Right kidney (tissue), 1 donor: ENCODE measurements at regions not wholly inside any gene's neighbourhood (a gene's known extent, or its start where the extent isn't known, plus 50 kb on each side); places are given as distances from the start of the nearest gene placed in this dataset.
A peak's percentile ranks its signal among the peaks of the same experiment; 100 is the strongest.

Experiments used
- DNase-seq: peaks from one replicate; pipeline ENCODE4 v3.0.0-alpha.2; 2016

DNA sequence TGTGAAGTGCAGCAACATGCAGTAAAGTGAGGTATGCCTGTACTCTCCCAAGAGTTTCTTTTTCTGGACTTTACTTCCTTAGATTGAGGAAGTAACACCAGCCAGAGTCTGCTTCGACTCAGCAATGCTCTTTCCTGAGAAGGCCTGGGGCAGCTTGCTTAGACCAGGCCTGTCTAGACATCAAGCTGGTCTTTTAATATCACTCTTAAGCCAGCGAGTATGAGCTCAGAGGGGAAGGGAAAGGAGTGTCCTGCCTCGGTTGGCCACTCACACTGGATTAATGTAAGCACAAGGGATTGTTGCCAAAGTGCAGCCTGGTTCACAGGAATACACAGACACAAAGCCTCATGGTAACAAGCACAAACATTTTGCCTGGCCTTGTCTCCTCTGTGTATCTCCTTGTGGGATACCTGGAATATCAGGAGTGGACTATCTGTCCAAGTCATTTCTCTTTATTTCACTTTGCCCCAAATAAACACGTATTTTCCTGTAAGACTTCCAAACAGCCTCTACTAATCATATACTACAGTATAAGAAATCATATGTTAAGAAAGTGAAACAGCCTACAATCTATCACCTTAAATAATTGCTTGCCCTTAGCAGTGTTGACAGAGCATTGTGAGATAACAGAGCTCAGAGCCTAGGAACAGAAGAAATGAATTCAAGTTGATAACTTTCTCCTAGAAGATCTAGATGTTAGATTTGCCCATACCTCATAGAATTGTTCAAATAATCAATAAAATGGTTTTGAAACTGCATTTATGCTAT lies 121.2 kb upstream of the DAAM1 start:
- no peak for DNase-seq

- DNase-seq, result peak; percentile 33
Measured at GRCh38 chr14:59069163-59069854, 119.2 kb upstream of the DAAM1 start.

GRCh38 chr14:59075506-59075905 lies 113.0 kb upstream of the DAAM1 start:
- DNase-seq, result no peak

DNA sequence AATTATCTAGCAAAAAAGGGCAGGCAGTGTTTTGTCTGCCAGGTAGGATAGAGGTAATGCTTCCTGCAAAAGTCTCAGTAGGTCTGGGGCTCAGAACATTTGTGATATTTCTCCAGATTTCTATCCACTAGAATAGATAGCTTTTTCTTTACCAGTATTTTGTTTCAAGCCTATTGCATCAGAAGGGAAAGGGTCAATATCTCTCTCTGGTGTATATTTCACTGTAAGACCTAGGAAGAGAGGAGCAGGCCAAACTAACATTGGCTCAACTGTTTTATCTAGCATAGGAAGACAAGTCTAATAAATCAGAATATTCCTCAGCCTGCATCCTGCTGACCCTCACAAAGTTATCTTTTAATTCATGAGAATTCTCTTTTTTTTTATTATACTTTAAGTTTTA lies 106.7 kb upstream of the DAAM1 start:
- no peak for DNase-seq

GRCh38 chr14:59085207-59085739 lies 103.2 kb upstream of the DAAM1 start:
- no peak for DNase-seq

DNA sequence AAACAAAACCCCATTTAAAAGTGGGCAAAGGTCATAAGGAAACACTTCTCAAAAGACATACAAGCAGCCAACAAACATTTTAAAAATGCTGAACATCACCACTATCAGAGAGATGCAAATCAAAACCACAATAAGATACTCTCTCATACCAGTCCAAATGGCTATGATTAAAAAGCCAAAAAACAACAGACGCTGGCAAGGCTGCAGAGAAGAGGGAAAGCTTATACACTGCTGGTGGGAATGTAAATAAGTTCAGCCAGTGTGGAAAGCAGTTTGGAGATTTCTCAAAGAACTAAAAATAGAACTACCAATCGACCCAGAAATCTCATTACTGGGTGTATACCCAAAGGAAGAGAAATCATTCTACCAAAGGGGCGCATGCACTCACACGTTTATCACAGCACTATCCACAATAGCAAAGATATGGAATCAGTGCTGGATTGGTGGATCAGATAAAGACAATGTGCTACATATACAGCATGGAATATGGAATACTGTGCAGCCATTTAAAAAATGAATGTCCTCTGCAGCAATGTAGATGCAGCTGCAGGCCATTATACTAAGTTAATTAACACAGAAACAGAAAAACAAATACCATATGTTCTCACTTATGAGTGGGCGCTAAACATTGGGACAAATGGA lies 102.1 kb upstream of the DAAM1 start:
- no peak for DNase-seq

DNA sequence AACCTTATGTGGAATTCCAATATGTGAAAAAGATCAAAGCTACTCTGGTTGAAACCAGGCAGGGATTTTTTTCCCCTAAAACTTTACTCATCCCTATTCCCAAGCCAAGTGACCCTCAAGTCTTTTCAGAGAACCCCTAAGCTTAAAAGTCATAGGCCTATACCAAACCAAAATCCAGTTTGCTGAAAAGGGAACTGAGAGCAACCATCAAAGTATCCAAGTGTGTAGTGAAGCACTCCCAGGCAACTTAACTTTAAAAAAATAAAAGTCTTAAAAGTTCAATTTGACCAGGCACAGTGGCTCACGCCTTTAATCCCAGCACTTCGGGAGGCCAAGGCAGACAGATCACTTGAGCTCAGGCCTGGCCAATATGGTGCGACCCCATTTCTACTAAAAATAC lies 101.2 kb upstream of the DAAM1 start:
- no peak for DNase-seq

- no peak for DNase-seq
Measured at GRCh38 chr14:59087711-59088110, 100.8 kb upstream of the DAAM1 start.

- DNase-seq, result no peak
Measured at GRCh38 chr14:59090572-59090971, 97.9 kb upstream of the DAAM1 start.

DNA sequence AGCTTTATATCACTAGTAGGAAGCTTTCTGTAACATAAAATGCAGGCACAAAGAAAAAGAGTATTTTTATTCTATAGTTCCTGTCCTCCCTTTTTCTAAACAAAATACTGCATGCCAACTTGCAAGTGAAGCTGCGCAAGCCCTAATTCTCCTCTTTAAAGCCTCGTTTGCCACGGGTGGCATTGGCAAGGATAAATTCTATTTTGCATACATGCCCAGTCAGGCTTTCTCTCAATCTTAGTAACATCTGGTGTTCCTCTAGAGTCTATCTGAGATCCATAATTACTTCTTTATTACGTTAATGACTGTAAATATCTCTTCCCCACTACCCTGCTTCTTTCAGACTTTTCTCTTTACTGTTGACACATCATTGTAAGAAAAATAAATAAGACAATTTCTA lies 97.1 kb upstream of the DAAM1 start:
- DNase-seq, result no peak

DNA sequence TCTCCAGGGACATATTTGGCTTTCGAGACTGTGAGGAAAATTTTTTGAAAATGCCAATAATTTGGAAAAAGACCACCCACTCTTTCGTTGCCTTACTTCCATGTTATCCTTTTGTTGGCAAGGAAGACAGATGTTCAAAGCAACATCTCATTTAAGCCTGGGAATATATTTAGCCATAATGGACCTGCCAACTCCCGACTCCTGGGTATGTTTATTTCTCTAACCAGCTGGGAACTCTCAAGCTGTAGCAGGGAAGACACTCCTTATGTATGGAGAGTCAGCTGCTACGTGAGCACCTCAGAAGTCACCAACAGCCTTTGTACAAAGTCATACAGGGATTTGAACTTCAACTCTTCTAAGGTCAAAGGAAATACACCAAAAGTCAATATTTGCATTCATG lies 96.5 kb upstream of the DAAM1 start:
- no peak for DNase-seq

DNA sequence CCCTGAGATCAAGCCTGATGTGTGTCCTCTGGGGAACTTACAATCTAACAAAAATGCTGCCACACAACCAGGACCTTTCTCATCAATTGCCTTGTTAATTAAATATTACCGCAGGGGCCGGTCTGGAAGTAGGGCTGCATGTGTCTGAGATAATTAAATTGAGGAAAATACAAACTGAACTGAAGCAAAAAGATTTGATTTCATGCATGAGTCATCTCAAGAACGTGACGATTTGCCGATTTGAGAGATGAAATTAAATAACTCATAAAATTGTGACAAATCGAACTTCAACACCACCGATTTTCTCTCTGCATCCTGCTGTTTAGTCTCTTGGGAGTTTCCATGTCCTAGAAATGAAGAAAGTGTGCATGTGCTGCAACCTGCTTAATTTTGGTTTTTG lies 94.6 kb upstream of the DAAM1 start:
- no peak for DNase-seq

GRCh38 chr14:59096303-59096702 lies 92.2 kb upstream of the DAAM1 start:
- no peak for DNase-seq

GRCh38 chr14:59097681-59098080 lies 90.8 kb upstream of the DAAM1 start:
- DNase-seq, result no peak

- DNase-seq, result no peak
Measured at GRCh38 chr14:59098377-59098776, 90.1 kb upstream of the DAAM1 start.

DNA sequence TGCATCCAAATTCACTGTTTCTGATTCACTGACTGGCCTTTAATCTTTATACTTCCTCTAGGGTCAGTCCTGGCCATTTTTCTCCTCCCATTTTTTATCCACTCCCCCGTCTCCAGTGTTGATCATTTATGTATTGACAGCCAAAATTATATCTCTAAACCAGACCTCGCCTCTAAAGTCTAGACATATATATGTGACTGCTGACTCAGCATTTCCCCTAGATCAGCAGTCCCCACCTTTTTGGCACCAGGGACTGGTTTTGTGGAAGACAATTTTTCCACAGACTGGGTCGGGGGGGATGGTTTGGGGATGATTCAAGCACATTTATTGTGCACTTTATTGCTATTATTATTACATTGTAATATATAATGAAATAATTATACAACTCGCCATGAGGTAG lies 88.3 kb upstream of the DAAM1 start:
- DNase-seq, result no peak

GRCh38 chr14:59101476-59101875 lies 87.0 kb upstream of the DAAM1 start:
- no peak for DNase-seq

- DNase-seq, result no peak
Measured at GRCh38 chr14:59103396-59103795, 85.1 kb upstream of the DAAM1 start.

GRCh38 chr14:59107819-59108218 lies 80.6 kb upstream of the DAAM1 start:
- no peak for DNase-seq

- DNase-seq, result no peak
Measured at GRCh38 chr14:59116984-59117415, 71.5 kb upstream of the DAAM1 start.

GRCh38 chr14:59117754-59118528 lies 70.5 kb upstream of the DAAM1 start:
- DNase-seq, result no peak

DNA sequence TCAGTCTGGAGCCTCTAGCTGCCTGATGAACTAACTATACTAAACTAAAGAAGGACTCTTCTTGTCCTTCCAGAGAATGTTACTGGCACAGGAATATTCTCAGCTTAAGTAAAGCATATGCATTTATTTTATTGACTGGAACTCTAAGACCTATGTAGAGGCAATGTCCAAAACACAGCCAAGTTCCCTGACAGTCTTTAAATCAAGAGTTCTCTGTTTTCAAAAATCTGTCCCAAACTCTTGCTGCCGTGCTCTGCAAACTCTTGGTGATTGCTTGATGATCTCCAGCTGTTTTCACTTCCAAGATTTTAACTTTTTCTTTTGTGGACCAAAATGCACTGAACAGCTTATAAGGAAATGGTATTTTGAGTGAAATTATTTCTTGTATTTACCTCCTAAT lies 67.5 kb upstream of the DAAM1 start:
- peak; percentile 28 for DNase-seq

DNA sequence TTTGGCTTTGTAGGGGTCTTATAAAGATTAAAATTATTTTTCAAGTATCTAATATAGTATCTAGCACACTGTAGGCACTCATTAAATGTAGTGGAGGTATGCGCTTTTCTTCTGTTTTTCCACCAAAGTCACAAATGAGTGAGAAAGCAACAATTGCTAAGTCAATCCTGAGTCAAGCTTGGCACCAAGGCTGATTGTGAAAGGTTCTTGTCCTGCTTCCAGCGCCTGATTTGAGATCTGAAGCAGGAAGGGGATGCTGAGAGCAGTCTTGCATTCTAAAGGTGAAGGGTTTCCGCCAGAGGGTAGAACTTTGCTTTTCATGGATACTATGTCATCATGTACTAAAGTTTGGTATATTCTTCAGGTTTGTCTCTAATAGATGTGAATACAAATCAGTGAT lies 64.9 kb upstream of the DAAM1 start:
- no peak for DNase-seq
